Endothelial cell of umbilical vein (primary cell): ENCODE measurements at regions not wholly inside any gene's neighbourhood (a gene's known extent, or its start where the extent isn't known, plus 50 kb on each side); places are given as distances from the start of the nearest gene placed in this dataset.

Experiments
- BruUV-seq: library from RNA; stranded (reverse); fragments of 400-500 nt; replicated peaks from 2 replicates; lab custom pipeline; 2021; lab: Mats Ljungman, UMichigan
- CTCF ChIA-PET: fragments of 300-600, 350-600 bp; sonication (Branson Sonifier 250); formaldehyde crosslinking; loops from one replicate; lab custom pipeline; 2021; ENCODE audit warnings: antibody characterized with exemption, inconsistent platforms; lab: Charles Lee
- POLR2A ChIA-PET: fragments of 300-600, 350-600 bp; sonication (Branson Sonifier 250); formaldehyde crosslinking; loops from one replicate; lab custom pipeline; 2021; ENCODE audit warnings: antibody characterized with exemption, inconsistent platforms; lab: Charles Lee
- DNase-seq: peaks from one replicate; pipeline ENCODE4 v3.0.0-alpha.2; 2011; ENCODE audit warnings: low read depth, low spot score
- FAIRE-seq: peaks from 2 replicates; lab custom pipeline; 2011; peaks lifted over from hg19 to GRCh38; lab: Jason Lieb, UNC
- H2AFZ ChIP-seq: 2 replicates; pipeline ENCODE4 v1.6.0; 2012; ENCODE audit warnings: low read depth, low read length, control low read depth, inconsistent platforms
- H3K27ac ChIP-seq: 2 replicates; pipeline ENCODE4 v1.5.1; 2011; ENCODE audit warnings: low read depth, mild to moderate bottlenecking, control low read depth, low read length, moderate library complexity; ENCODE audit not compliant: insufficient read depth
- H3K27me3 ChIP-seq, 2 experiments: 2 replicates each; pipeline versions ENCODE4 v1.6.0 to v1.6.1; 2011; ENCODE audit warnings: low read length in 2 of 2, mixed read lengths in 1 of 2; ENCODE audit not compliant: control insufficient read depth in 2 of 2, insufficient read depth in 2 of 2
- H3K36me3 ChIP-seq, 2 experiments: 2 replicates in 1 of 2; 3 replicates in 1 of 2; pipeline ENCODE4 v1.5.1; 2011; ENCODE audit warnings: low read length in 2 of 2, mild to moderate bottlenecking in 1 of 2, moderate library complexity in 1 of 2; ENCODE audit not compliant: control insufficient read depth in 2 of 2, insufficient read depth in 2 of 2; ENCODE audit errors: extremely low read depth in 1 of 2
- H3K4me1 ChIP-seq: 3 replicates; pipeline ENCODE4 v1.5.1; 2011; ENCODE audit warnings: mild to moderate bottlenecking, low read length; ENCODE audit not compliant: control insufficient read depth, insufficient read depth; ENCODE audit errors: extremely low read depth
- H3K4me2 ChIP-seq: 2 replicates; pipeline ENCODE4 v1.6.1; 2011; ENCODE audit warnings: low read length, control low read depth, mixed read lengths; ENCODE audit not compliant: insufficient read depth
- H3K4me3 ChIP-seq, 3 experiments: fragments of 200-600 bp in 1 of 3; sonication (generic), shearing (Covaris generic) in 1 of 3; replicated peaks in 1 of 3; 2 replicates each; pipeline ENCODE4 v1.5.1; 2011 to 2016; ENCODE audit warnings: control low read depth in 3 of 3, low read length in 3 of 3, mild to moderate bottlenecking in 2 of 3, inconsistent platforms in 1 of 3, low read depth in 1 of 3, moderate library complexity in 1 of 3; ENCODE audit not compliant: insufficient read depth in 1 of 3
- H3K79me2 ChIP-seq: 2 replicates; pipeline ENCODE4 v1.6.0; 2012; ENCODE audit warnings: low read length, inconsistent platforms; ENCODE audit not compliant: control insufficient read depth, insufficient read depth
- H3K9ac ChIP-seq: replicated peaks from 2 replicates; pipeline ENCODE3; 2011; ENCODE audit warnings: low read length, control low read depth; ENCODE audit not compliant: insufficient read depth; ENCODE audit errors: extremely low read depth
- H3K9me1 ChIP-seq: replicated peaks from 3 replicates; pipeline ENCODE4 v1.6.0; 2011; ENCODE audit warnings: mild to moderate bottlenecking, low read length; ENCODE audit not compliant: control insufficient read depth, insufficient read depth; ENCODE audit errors: extremely low read depth
- H3K9me3 ChIP-seq: replicated peaks from 2 replicates; pipeline ENCODE4 v1.5.1; 2012; ENCODE audit warnings: low read length, inconsistent platforms; ENCODE audit not compliant: control insufficient read depth, insufficient read depth
- H4K20me1 ChIP-seq: replicated peaks from 2 replicates; pipeline ENCODE3; 2011; ENCODE audit warnings: mild to moderate bottlenecking, low read length; ENCODE audit not compliant: control insufficient read depth, insufficient read depth; ENCODE audit errors: extremely low read depth
- EZH2 ChIP-seq: IDR thresholded peaks from 2 replicates; pipeline ENCODE4 v1.6.1; 2012; ENCODE audit warnings: borderline replicate concordance, low read depth, mild to moderate bottlenecking, moderate library complexity, low read length, inconsistent platforms; ENCODE audit not compliant: severe bottlenecking
- GATA2 ChIP-seq: IDR thresholded peaks from 2 replicates; pipeline ENCODE4 v1.7.0; 2011; ENCODE audit warnings: low read depth, mild to moderate bottlenecking, moderate library complexity, mixed read lengths, low read length; ENCODE audit not compliant: insufficient read length, insufficient read depth
- MYC ChIP-seq: IDR thresholded peaks from one replicate; pipeline ENCODE4 v1.6.1; 2011; ENCODE audit warnings: mild to moderate bottlenecking, low read depth, low read length
- dilution Hi-C: fragments of 300-500 bp; cut with MboI; formaldehyde crosslinking; loops from one replicate; pipeline ENCODE4 v1.15.0; 2019; ENCODE audit warnings: low sequenced_read_pairs; ENCODE audit not compliant: extremely low pct_ligation_motif_present
- intact Hi-C: fragments of 100-400 bp; cut with micrococcal nuclease; formaldehyde crosslinking; loops from one replicate; pipeline ENCODE4 v1.10.0; 2022

DNA sequence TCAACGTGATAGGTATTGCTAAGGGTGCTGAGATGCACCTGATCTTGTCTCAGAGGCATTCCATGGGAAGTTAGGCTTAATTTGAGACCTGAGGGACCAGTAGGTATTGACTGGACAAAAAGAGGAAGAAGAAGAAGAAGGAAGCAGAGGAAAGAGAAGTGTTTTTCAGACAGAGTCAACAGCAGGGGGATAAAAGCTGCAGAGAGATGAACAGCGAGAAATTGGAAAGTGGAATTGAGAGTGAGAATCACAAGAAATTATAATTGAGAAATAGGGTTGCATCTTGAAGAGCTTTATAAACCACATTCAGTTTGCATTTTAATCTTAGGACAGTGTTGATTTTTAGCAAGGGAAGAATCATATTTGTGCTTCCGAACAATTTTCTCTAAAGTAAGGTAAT lies 254.0 kb downstream of the CD83 start:
- intact Hi-C loops, result no loop called here
- FAIRE-seq (no peak), DNase-seq (no peak)
- Histone ChIP-seq H4K20me1 (no peaks in the 10 kb centered on the region), H3K27me3 (no peaks in the 10 kb centered on the region), H3K27ac (no peak overlapping the region), H3K9ac (no peak overlapping the region), H3K9me3 (no peaks in the 10 kb centered on the region), H2AFZ (no peak overlapping the region), H3K4me1 (no peaks in the 10 kb centered on the region), H3K79me2 (no peaks in the 10 kb centered on the region), H3K4me2 (no peak overlapping the region), H3K4me3 (no peak overlapping the region), H3K36me3 (no peaks in the 10 kb centered on the region), H3K9me1 (no peaks in the 10 kb centered on the region)
- no peak for TF ChIP-seq EZH2
- TF ChIP-seq GATA2, result no peak
- no TSS peak for BruUV-seq
- ChIA-PET CTCF (no interaction called here), POLR2A (no interaction called here)
- dilution Hi-C loops, result no loop called here

DNA sequence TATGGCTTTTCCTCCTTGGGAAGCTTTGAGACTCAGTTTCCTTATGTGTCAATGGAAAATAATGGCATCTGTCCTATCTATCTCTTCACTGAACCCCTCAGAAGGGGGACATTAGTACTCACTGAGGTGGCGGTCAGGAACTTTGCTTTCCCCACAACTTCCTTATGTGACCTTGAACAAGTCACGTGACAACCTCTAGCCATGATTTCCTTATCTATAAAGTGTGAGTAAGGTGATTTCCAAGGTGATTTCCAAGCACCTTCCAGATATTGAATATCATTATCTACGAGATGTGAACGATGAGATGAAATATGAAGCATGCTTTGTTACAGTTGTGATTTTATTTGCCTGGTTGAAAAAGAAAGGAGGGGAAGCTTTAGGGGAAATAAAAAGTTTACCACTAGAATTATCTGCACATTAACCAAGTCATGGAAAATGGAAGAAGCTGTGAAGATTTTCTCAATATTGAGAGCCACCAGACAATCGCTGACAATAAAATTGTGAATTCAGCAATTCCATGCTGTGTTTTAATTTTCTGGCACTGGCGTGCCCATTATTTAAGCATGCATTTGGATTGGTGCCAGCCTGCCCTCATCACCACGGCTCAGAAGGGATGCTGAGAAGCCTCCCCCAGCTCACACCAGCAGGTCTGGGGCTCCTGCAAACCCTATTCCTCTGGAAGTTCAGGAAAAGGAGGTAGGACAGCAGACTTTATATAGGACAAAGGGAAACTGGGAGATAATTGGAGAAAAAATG lies 255.3 kb downstream of the CD83 start:
- FAIRE-seq, result no peak
- dilution Hi-C loops, result no loop called here
- POLR2A ChIA-PET, result no interaction called here

More for the DNA sequence above, 255.3 kb downstream of the CD83 start:
- TF ChIP-seq MYC, result no peak
- H3K9me1 ChIP-seq, result no peaks in the 10 kb centered on the region
- H3K27ac ChIP-seq, result no peak overlapping the region
- no peak overlapping the region for H3K9ac ChIP-seq
- intact Hi-C loops, result no loop called here
- H3K4me3 ChIP-seq, result no peak overlapping the region
- CTCF ChIA-PET, result no interaction called here
- H4K20me1 ChIP-seq, result no peaks in the 10 kb centered on the region
- no peaks in the 10 kb centered on the region for H3K27me3 ChIP-seq
- H3K9me3 ChIP-seq, result no peaks in the 10 kb centered on the region
- no peak overlapping the region for H2AFZ ChIP-seq
- no peak overlapping the region for H3K4me2 ChIP-seq
- DNase-seq, result no peak
- no TSS peak for BruUV-seq
- no peaks in the 10 kb centered on the region for H3K4me1 ChIP-seq
- no peaks in the 10 kb centered on the region for H3K36me3 ChIP-seq
- H3K79me2 ChIP-seq, result no peaks in the 10 kb centered on the region
